Stimulated activated CD4-positive, alpha-beta T cell treated with anti-CD3 and anti-CD28 coated beads, Interleukin-2, amount 100 ng/mL, for 48 hours (primary cell): ENCODE measurements at regions not wholly inside any gene's neighbourhood (a gene's known extent, or its start where the extent isn't known, plus 50 kb on each side); places are given as distances from the start of the nearest gene placed in this dataset.
"Not testable (repeated sequence)": the region's sequence is repeated elsewhere in the genome, so short reads cannot be mapped to it uniquely, and the experiment has no call there.

Source experiments
- DNase-seq, 2 donors: peaks; one replicate each; pipeline ENCODE4 v3.0.0-alpha.2; 2020

- not testable (repeated sequence) for DNase-seq
Observed at GRCh38 chr9:78172610-78173009, 63.3 kb upstream of the CEP78 start.

GRCh38 chr9:78171651-78172050 lies 64.2 kb upstream of the CEP78 start:
- no peak for DNase-seq

- no peak for DNase-seq
Observed at GRCh38 chr9:78169125-78169524, 66.8 kb upstream of the CEP78 start.

- no peak for DNase-seq
Observed at GRCh38 chr9:78167356-78167755, 68.5 kb upstream of the CEP78 start.

- no peak for DNase-seq
Observed at GRCh38 chr9:78163834-78164233, 72.0 kb upstream of the CEP78 start.

- no peak for DNase-seq
Observed at GRCh38 chr9:78158286-78158685, 77.6 kb upstream of the CEP78 start.

- no peak for DNase-seq
Observed at GRCh38 chr9:78150983-78151356, 84.9 kb upstream of the CEP78 start.

- no peak for DNase-seq
Observed at GRCh38 chr9:78150312-78150982, 85.4 kb upstream of the CEP78 start.

GRCh38 chr9:78149702-78150291 lies 86.1 kb upstream of the CEP78 start:
- no peak for DNase-seq

- DNase-seq, result no peak
Observed at GRCh38 chr9:78146241-78146640, 89.6 kb upstream of the CEP78 start.

GRCh38 chr9:78144663-78145377 lies 91.1 kb upstream of the CEP78 start:
- no peak for DNase-seq

GRCh38 chr9:78144008-78144381 lies 91.9 kb upstream of the CEP78 start:
- DNase-seq, result no peak

- DNase-seq, result no peak
Observed at GRCh38 chr9:78143281-78144007, 92.4 kb upstream of the CEP78 start.

GRCh38 chr9:78142264-78142663 lies 93.6 kb upstream of the CEP78 start:
- not testable (repeated sequence) for DNase-seq

- no peak for DNase-seq
Observed at GRCh38 chr9:78133751-78134150, 102.1 kb upstream of the CEP78 start.

- DNase-seq, result no peak
Observed at GRCh38 chr9:78132701-78133058, 101.1 kb upstream of the GNAQ start.

- no peak for DNase-seq
Observed at GRCh38 chr9:78131969-78132700, 100.5 kb upstream of the GNAQ start.

- no peak for DNase-seq
Observed at GRCh38 chr9:78130853-78131252, 99.2 kb upstream of the GNAQ start.

GRCh38 chr9:78130004-78130403 lies 98.4 kb upstream of the GNAQ start:
- no peak for DNase-seq

- no peak for DNase-seq
Observed at GRCh38 chr9:78127279-78128225, 95.9 kb upstream of the GNAQ start.

- no peak for DNase-seq
Observed at GRCh38 chr9:78123808-78124207, 92.2 kb upstream of the GNAQ start.

- DNase-seq, result no peak
Observed at GRCh38 chr9:78122631-78123030, 91.0 kb upstream of the GNAQ start.
